ENCODE measurements at regions not wholly inside any gene's neighbourhood (a gene's known extent, or its start where the extent isn't known, plus 50 kb on each side); places are given as distances from the start of the nearest gene placed in this dataset.

DNA sequence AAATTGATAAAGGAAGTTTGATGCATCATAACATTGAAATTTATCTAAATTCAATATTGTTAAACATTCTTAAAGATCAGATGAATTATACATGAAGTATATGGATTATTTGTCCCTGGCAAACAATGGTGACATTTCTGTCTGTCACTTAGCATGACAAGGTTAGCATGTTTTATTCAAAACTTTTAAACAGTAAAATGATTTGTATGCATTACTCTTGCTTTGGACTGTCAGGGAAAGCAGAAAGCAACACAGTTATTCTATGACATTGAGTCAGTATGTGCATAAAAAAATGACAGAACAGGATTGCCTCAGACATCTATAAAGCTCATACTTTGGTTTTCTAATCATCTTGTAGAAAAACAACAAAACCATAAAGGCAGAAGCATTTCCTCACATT lies 193.7 kb downstream of the IZUMO3 start:
- no peak overlapping the region for H3K27ac ChIP-seq
- no peaks in the 10 kb centered on the region for H3K36me3 ChIP-seq
- no peaks in the 10 kb centered on the region for H3K4me1 ChIP-seq
- DNase-seq, result no peak
- intact Hi-C loops (cut with DNase I; ENCODE audit: low total_unique reads) (no loop called here), in situ Hi-C loops (cut with MboI; ENCODE audit: low pct_ligation_motif_present in 1 of 4, low pct_unique_long_range_greater_than_20kb in 1 of 4, low sequenced_read_pairs in 3 of 4) (no loop called here)
- no peaks in the 10 kb centered on the region for H3K27me3 ChIP-seq
- H3K9me3 ChIP-seq, result no peaks in the 10 kb centered on the region
- TF ChIP-seq, protein P1, sequence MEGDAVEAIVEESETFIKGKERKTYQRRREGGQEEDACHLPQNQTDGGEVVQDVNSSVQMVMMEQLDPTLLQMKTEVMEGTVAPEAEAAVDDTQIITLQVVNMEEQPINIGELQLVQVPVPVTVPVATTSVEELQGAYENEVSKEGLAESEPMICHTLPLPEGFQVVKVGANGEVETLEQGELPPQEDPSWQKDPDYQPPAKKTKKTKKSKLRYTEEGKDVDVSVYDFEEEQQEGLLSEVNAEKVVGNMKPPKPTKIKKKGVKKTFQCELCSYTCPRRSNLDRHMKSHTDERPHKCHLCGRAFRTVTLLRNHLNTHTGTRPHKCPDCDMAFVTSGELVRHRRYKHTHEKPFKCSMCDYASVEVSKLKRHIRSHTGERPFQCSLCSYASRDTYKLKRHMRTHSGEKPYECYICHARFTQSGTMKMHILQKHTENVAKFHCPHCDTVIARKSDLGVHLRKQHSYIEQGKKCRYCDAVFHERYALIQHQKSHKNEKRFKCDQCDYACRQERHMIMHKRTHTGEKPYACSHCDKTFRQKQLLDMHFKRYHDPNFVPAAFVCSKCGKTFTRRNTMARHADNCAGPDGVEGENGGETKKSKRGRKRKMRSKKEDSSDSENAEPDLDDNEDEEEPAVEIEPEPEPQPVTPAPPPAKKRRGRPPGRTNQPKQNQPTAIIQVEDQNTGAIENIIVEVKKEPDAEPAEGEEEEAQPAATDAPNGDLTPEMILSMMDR (IDR thresholded peaks at IDR 0.05), result no peak
- TF ChIP-seq POLR2A (IDR thresholded peaks at IDR 0.05) (no peak), EP300 (IDR thresholded peaks at IDR 0.05; ENCODE audit: low read depth) (no peak), POLR2AphosphoS5 (IDR thresholded peaks at IDR 0.05) (no peak)
- no peak overlapping the region for H3K4me3 ChIP-seq

GRCh38 chr9:24351258-24351657 lies 194.4 kb downstream of the IZUMO3 start:
- 57 to 77% methylated on average over 1 to 2 of the region's 2 CpGs for WGBS, 2 donors (ENCODE audit: low coverage in 1 of 2)
- H3K9me3 ChIP-seq, result no peaks in the 10 kb centered on the region
- H3K36me3 ChIP-seq, result no peaks in the 10 kb centered on the region
- H3K4me1 ChIP-seq, result no peaks in the 10 kb centered on the region
- H3K4me3 ChIP-seq, result no peak overlapping the region
- intact Hi-C loops (cut with DNase I; ENCODE audit: low total_unique reads), result no loop called here
- H3K27me3 ChIP-seq, result no peaks in the 10 kb centered on the region
- TF ChIP-seq, protein P1 (IDR thresholded peaks at IDR 0.05), result no peak
- TF ChIP-seq POLR2A (IDR thresholded peaks at IDR 0.05) (no peak), EP300 (IDR thresholded peaks at IDR 0.05; ENCODE audit: low read depth) (no peak), POLR2AphosphoS5 (IDR thresholded peaks at IDR 0.05) (no peak)
- H3K27ac ChIP-seq, result no peak overlapping the region
- DNase-seq, result no peak
- in situ Hi-C loops (cut with MboI; ENCODE audit: low pct_ligation_motif_present in 1 of 4, low pct_unique_long_range_greater_than_20kb in 1 of 4, low sequenced_read_pairs in 3 of 4), result no loop called here

DNA sequence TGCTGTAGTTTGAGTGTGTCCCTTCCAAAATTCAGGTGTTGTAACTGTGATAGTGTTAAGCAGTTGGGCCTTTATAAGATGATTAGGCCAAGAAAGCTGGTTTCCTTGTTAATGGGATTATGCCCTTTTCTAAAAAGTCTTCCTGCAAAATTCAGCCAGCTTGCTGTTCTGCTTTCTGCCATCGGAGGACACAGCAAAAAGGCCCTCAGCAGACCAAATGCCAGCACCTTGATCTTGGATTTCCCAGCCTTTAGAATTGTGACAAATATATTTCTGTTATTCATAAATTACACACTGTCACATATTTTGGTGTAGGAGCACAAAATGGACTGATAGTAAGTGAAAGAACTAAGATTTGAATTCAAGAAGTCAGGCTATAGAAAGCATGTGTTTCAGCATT lies 203.2 kb downstream of the IZUMO3 start:
- no peak overlapping the region for H3K27ac ChIP-seq
- no peaks in the 10 kb centered on the region for H3K36me3 ChIP-seq
- in situ Hi-C loops (cut with MboI; ENCODE audit: low pct_ligation_motif_present in 1 of 4, low pct_unique_long_range_greater_than_20kb in 1 of 4, low sequenced_read_pairs in 3 of 4) (no loop called here), intact Hi-C loops (cut with DNase I; ENCODE audit: low total_unique reads) (no loop called here)
- TF ChIP-seq POLR2A (IDR thresholded peaks at IDR 0.05) (no peak), EP300 (IDR thresholded peaks at IDR 0.05; ENCODE audit: low read depth) (no peak)
- TF ChIP-seq, protein P1 (IDR thresholded peaks at IDR 0.05), result no peak
- no peak overlapping the region for H3K4me3 ChIP-seq
- no peaks in the 10 kb centered on the region for H3K4me1 ChIP-seq
- H3K27me3 ChIP-seq, result no peaks in the 10 kb centered on the region
- WGBS, 2 donors (ENCODE audit: low coverage in 1 of 2), result 81% methylated on average over 1 of the region's 1 CpG; no CpG with 5 or more reads in 1 of the 2 donors
- DNase-seq, result no peak
- H3K9me3 ChIP-seq, result no peaks in the 10 kb centered on the region

DNA sequence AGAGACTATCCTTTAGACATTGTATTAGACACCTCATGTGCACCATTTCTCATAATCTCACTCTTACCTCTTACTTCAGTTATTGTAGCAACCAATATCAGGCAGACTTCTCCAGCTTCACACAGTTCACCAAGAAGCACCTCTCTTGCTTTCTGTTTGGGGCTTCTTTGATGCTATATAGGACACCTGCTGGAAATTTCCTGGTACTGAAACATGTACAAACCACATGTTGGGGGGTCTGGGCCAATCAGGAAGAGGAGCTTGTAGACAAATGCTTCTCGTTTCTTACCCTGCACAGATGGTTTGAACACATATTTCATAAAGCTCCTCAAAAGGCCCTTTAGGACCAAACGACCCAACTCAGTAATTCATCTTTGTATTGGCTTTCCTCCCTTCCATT lies 212.1 kb downstream of the IZUMO3 start:
- WGBS, 2 donors (ENCODE audit: low coverage in 1 of 2), result 45 to 52% methylated on average over 2 of the region's 2 CpGs
- H3K9me3 ChIP-seq, result no peaks in the 10 kb centered on the region
- intact Hi-C loops (cut with DNase I; ENCODE audit: low total_unique reads), result no loop called here
- H3K4me1 ChIP-seq, result no peaks in the 10 kb centered on the region
- in situ Hi-C loops (cut with MboI; ENCODE audit: low pct_ligation_motif_present in 1 of 4, low pct_unique_long_range_greater_than_20kb in 1 of 4, low sequenced_read_pairs in 3 of 4), result no loop called here
- H3K27me3 ChIP-seq, result no peaks in the 10 kb centered on the region
- TF ChIP-seq EP300 (IDR thresholded peaks at IDR 0.05; ENCODE audit: low read depth) (no peak), POLR2A (IDR thresholded peaks at IDR 0.05) (no peak), POLR2AphosphoS5 (IDR thresholded peaks at IDR 0.05) (no peak)
- TF ChIP-seq, protein P1 (IDR thresholded peaks at IDR 0.05), result no peak
- no peak overlapping the region for H3K27ac ChIP-seq
- DNase-seq, result no peak
- no peak overlapping the region for H3K4me3 ChIP-seq
- H3K36me3 ChIP-seq, result no peaks in the 10 kb centered on the region
